Activated B cell treated with CpG ODN at 0.5 μM for 24 hours (primary cell): ENCODE measurements at regions not wholly inside any gene's neighbourhood (a gene's known extent, or its start where the extent isn't known, plus 50 kb on each side); places are given as distances from the start of the nearest gene placed in this dataset.

Experiments used
- ATAC-seq: fragments of 200-7000 bp; cut with Tn5 transposase; one replicate; pipeline ENCODE4 v1.10.0; 2021; ENCODE audit warnings: low read depth, mild to moderate bottlenecking, moderate library complexity
- CTCF ChIA-PET: fragments of 350-600 bp; sonication (Branson Sonifier 250); formaldehyde crosslinking; loops from one replicate; lab custom pipeline; 2021; ENCODE audit warnings: antibody characterized with exemption; lab: Charles Lee
- POLR2A ChIA-PET: fragments of 350-600 bp; sonication (Branson Sonifier 250); formaldehyde crosslinking; loops from one replicate; lab custom pipeline; 2021; ENCODE audit warnings: antibody characterized with exemption; lab: Charles Lee
- DNase-seq: peaks from one replicate; pipeline ENCODE4 v3.0.0; 2022
- H3K27ac Mint-ChIP-seq: one replicate; pipeline ENCODE4 v1.8.0; 2020; ENCODE audit warnings: mixed read lengths
- H3K27me3 Mint-ChIP-seq: one replicate; pipeline ENCODE4 v1.8.0; 2021; ENCODE audit warnings: mixed read lengths
- H3K36me3 Mint-ChIP-seq: one replicate; pipeline ENCODE4 v1.8.0; 2021; ENCODE audit warnings: low read depth, mixed read lengths
- H3K4me1 Mint-ChIP-seq: one replicate; pipeline ENCODE4 v1.8.0; 2021; ENCODE audit warnings: mixed read lengths
- H3K4me3 Mint-ChIP-seq: one replicate; pipeline ENCODE4 v1.8.0; 2020; ENCODE audit warnings: mild to moderate bottlenecking, mixed read lengths
- H3K9me3 Mint-ChIP-seq: one replicate; pipeline ENCODE4 v1.8.0; 2020; ENCODE audit warnings: mixed read lengths
- CTCF ChIP-seq: fragments of 200-600 bp; IDR thresholded peaks from one replicate; pipeline ENCODE4 v1.8.0; 2022; ENCODE audit warnings: antibody characterized with exemption, mild to moderate bottlenecking
- intact Hi-C: fragments of 100-400 bp; cut with micrococcal nuclease; formaldehyde crosslinking; loops from one replicate; pipeline ENCODE4 v1.15.1; 2024

GRCh38 chr9:115943431-115944165 lies 210.0 kb upstream of the PAPPA start:
- no peaks in the 10 kb centered on the region for H3K36me3 Mint-ChIP-seq
- no peak overlapping the region for H3K27ac Mint-ChIP-seq
- intact Hi-C loops, result no loop called here
- no peak for TF ChIP-seq CTCF
- DNase-seq (no peak), ATAC-seq (no peak)
- CTCF ChIA-PET, result no interaction called here
- no peaks in the 10 kb centered on the region for H3K9me3 Mint-ChIP-seq
- no peaks in the 10 kb centered on the region for H3K4me1 Mint-ChIP-seq
- no peak overlapping the region for H3K4me3 Mint-ChIP-seq
- no peaks in the 10 kb centered on the region for H3K27me3 Mint-ChIP-seq
- POLR2A ChIA-PET, result no interaction called here

- ATAC-seq (no peak), DNase-seq (no peak)
- ChIA-PET CTCF (no interaction called here), POLR2A (no interaction called here)
- no peaks in the 10 kb centered on the region for H3K36me3 Mint-ChIP-seq
- no peaks in the 10 kb centered on the region for H3K27me3 Mint-ChIP-seq
- no peak for TF ChIP-seq CTCF
- no peaks in the 10 kb centered on the region for H3K4me1 Mint-ChIP-seq
- H3K9me3 Mint-ChIP-seq, result no peaks in the 10 kb centered on the region
- no peak overlapping the region for H3K4me3 Mint-ChIP-seq
- intact Hi-C loops, result no loop called here
- no peak overlapping the region for H3K27ac Mint-ChIP-seq
Measured at GRCh38 chr9:115944166-115944948, 209.2 kb upstream of the PAPPA start.

- intact Hi-C loops, result no loop called here
- Mint-ChIP-seq H3K4me1 (no peaks in the 10 kb centered on the region), H3K9me3 (no peaks in the 10 kb centered on the region), H3K27me3 (no peaks in the 10 kb centered on the region), H3K4me3 (no peak overlapping the region), H3K36me3 (no peaks in the 10 kb centered on the region), H3K27ac (no peak overlapping the region)
- ChIA-PET POLR2A (no interaction called here), CTCF (no interaction called here)
- DNase-seq (no peak), ATAC-seq (no peak)
- TF ChIP-seq CTCF, result no peak
Measured at GRCh38 chr9:115945009-115945431, 208.6 kb upstream of the PAPPA start.

GRCh38 chr9:115946530-115946929 lies 207.1 kb upstream of the PAPPA start:
- no peak overlapping the region for H3K27ac Mint-ChIP-seq
- H3K9me3 Mint-ChIP-seq, result peaks cover 2% of the 10 kb centered on the region
- CTCF ChIA-PET, result no interaction called here
- TF ChIP-seq CTCF, result no peak
- POLR2A ChIA-PET, result no interaction called here
- no peak for ATAC-seq
- H3K27me3 Mint-ChIP-seq, result no peaks in the 10 kb centered on the region
- no peaks in the 10 kb centered on the region for H3K4me1 Mint-ChIP-seq
- H3K36me3 Mint-ChIP-seq, result no peaks in the 10 kb centered on the region
- intact Hi-C loops, result no loop called here
- no peak for DNase-seq
- no peak overlapping the region for H3K4me3 Mint-ChIP-seq

- no peak for DNase-seq
- H3K9me3 Mint-ChIP-seq, result peaks cover 2% of the 10 kb centered on the region
- H3K36me3 Mint-ChIP-seq, result no peaks in the 10 kb centered on the region
- H3K4me1 Mint-ChIP-seq, result no peaks in the 10 kb centered on the region
- no peak overlapping the region for H3K27ac Mint-ChIP-seq
- H3K4me3 Mint-ChIP-seq, result no peak overlapping the region
- ATAC-seq, result no peak
- H3K27me3 Mint-ChIP-seq, result no peaks in the 10 kb centered on the region
- ChIA-PET CTCF (no interaction called here), POLR2A (no interaction called here)
- intact Hi-C loops, result no loop called here
- no peak for TF ChIP-seq CTCF
Measured at GRCh38 chr9:115951977-115952376, 201.6 kb upstream of the PAPPA start.
